A673 (cell line): ENCODE measurements at regions not wholly inside any gene's neighbourhood (a gene's known extent, or its start where the extent isn't known, plus 50 kb on each side); places are given as distances from the start of the nearest gene placed in this dataset.
"Not testable (repeated sequence)": the region's sequence is repeated elsewhere in the genome, so short reads cannot be mapped to it uniquely, and the experiment has no call there.

Experiments used
- EZH2 ChIP-seq: fragments of 200-600 bp; sonication (generic); IDR thresholded peaks from 2 replicates; pipeline ENCODE4 v1.6.1; 2017; ENCODE audit warnings: borderline replicate concordance, low read depth, mild to moderate bottlenecking, mixed read lengths, antibody characterized with exemption, low read length; ENCODE audit not compliant: poor library complexity, severe bottlenecking
- TF ChIP-seq, protein P1 (sequence below): fragments of 300-800, 200-600 bp; sonication (generic); conservative IDR thresholded peaks from 2 replicates; pipeline ENCODE4 v1.5.1; 2017; ENCODE audit warnings: low read depth, mild to moderate bottlenecking, antibody characterized with exemption, low read length, moderate library complexity, mixed read lengths

DNA sequence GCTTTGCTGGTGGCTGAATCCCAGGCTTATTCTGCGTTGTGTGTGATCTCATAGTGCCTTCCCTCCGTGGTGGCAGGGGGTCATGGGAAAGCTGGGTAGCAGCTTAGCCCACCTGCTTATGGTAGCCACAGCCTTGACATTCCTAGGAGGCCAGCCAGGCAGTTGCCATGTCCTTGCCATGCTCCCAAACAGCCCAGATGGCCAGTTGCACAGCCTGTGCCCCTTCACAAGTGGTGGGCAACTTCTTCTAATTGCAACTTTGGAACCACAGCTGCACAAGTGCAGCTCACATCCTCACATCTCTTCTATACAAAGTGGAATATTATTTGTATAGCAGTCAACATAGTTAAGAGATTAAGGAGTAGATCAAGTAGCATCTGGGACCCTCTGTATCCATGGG is 136.6 kb upstream of the PELI1 start:
- TF ChIP-seq, protein P1, sequence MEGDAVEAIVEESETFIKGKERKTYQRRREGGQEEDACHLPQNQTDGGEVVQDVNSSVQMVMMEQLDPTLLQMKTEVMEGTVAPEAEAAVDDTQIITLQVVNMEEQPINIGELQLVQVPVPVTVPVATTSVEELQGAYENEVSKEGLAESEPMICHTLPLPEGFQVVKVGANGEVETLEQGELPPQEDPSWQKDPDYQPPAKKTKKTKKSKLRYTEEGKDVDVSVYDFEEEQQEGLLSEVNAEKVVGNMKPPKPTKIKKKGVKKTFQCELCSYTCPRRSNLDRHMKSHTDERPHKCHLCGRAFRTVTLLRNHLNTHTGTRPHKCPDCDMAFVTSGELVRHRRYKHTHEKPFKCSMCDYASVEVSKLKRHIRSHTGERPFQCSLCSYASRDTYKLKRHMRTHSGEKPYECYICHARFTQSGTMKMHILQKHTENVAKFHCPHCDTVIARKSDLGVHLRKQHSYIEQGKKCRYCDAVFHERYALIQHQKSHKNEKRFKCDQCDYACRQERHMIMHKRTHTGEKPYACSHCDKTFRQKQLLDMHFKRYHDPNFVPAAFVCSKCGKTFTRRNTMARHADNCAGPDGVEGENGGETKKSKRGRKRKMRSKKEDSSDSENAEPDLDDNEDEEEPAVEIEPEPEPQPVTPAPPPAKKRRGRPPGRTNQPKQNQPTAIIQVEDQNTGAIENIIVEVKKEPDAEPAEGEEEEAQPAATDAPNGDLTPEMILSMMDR: not testable (repeated sequence)
- TF ChIP-seq EZH2: not testable (repeated sequence)
